ENCODE measurements at regions not wholly inside any gene's neighbourhood (a gene's known extent, or its start where the extent isn't known, plus 50 kb on each side); places are given as distances from the start of the nearest gene placed in this dataset.
"Not testable (repeated sequence)": the region's sequence is repeated elsewhere in the genome, so short reads cannot be mapped to it uniquely, and the experiment has no call there.

DNA sequence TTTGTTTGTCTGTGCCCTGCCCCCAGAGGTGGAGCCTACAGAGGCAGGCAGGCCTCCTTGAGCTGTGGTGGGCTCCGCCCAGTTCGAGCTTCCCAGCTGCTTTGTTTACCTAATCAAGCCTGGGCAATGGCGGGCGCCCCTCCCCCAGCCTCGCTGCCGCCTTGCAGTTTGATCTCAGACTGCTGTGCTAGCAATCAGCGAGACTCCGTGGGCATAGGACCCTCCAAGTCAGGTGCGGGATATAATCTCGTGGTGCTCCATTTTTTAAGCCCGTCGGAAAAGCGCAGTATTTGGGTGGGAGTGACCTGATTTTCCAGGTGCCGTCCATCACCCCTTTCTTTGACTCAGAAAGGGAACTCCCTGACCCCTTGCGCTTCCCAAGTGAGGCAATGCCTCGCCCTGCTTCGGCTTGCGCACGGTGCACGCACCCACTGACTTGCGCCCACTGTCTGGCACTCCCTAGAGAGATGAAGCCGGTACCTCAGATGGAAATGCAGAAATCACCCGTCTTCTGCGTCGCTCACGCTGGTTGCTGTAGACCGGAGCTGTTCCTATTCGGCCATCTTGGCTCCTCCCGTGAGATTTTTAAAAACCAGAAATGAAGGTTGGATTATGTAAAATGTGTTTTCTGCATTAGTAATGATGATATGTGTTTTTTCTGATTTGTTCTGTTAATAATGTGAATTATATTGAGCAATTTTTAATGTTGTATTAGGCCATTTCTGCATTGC lies 59.7 kb downstream of the CYTL1 start:
- in situ Hi-C loops (cut with MboI; ENCODE audit: low sequenced_read_pairs): not testable (repeated sequence)

DNA sequence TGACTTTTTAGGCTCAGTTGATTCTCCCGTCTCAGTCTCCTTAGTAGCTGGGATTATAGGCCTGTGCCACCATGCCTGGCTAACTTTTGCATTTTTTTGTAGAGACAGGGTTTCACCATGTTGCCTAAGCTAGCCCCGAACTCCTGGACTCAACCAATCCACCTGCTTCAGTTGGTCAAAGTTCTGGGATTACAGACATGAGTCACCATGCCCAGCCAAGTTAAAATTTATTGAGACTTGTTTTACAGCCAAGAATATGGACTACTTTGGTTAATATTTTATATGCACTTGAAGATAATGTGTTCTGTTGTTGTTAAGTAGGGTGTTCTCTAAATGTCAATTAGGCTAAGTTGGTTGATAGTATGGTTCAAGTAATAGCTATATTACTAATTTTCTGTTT lies 58.7 kb downstream of the CYTL1 start:
- in situ Hi-C loops (cut with MboI; ENCODE audit: low sequenced_read_pairs): no loop called here

DNA sequence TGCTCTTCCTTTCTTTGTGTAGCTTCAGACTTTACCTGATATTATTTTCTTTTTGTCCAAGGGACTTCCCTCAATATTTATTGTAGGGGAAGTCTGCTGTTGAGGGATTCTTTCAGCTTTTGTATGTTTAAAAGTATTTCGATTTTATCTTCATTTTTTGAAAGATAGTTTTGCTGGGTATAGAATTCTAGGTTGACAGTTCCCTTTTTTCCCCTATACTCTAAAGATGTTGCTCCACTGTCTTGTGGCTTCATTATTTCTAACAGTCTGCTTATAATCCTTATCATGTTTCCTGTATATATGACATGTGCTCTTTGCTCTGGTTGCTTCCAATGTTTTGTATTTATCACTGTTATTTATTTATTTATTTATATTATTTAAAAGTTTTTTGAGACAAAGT lies 57.3 kb downstream of the CYTL1 start:
- in situ Hi-C loops (cut with MboI; ENCODE audit: low sequenced_read_pairs): no loop called here

DNA sequence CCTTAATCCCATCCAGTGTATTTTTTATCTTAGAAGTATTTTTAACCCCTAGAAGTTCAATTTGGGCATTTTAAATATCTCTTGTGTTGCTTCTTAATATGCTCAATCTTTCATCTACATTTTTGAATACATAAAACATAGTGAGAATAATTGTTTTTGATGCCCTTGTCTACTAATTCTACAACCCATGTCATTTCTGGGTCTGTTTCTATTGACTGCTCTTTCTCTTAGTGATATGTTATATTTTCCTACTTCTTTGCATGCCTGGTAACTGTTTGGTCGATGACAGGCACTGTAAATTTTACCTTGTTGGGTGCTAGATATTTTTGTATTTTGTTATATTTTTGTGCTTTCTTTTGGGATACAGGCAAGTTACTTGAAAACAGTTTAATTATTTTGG lies 56.3 kb downstream of the CYTL1 start:
- in situ Hi-C loops (cut with MboI; ENCODE audit: low sequenced_read_pairs): no loop called here

Data from HL-60/S4 (cell line).